ENCODE measurements at regions not wholly inside any gene's neighbourhood (a gene's known extent, or its start where the extent isn't known, plus 50 kb on each side); places are given as distances from the start of the nearest gene placed in this dataset.

DNA sequence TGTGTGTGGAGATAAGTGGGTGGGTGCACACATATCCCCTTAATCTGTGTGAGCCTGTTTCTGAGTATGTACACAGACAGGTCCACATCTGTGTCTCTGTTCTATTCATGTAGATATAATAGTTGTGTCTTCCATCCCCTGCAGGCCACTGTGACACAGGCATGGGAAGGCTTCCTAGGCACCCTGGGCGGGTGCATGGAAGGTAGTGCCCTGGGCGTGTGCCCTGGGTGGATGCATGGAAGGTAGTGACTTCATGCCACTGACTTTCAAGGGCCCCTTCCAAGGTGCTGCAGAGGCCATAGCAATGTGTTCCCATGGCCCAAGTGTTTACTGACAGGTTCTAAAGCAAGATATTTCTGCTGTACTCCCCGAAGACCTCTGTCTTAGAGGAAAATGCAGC is 462.5 kb upstream of the HS6ST1 start (continued):
- TF ChIP-seq ZNF232 (CRISPR knock-in tag; IDR thresholded peaks at IDR 0.05) (no peak), HMGA2 (CRISPR knock-in tag; IDR thresholded peaks at IDR 0.05) (no peak), NFE2L1 (CRISPR knock-in tag; IDR thresholded peaks at IDR 0.05) (no peak), EMX1 (CRISPR knock-in tag; IDR thresholded peaks at IDR 0.05) (no peak), CREB1 (CRISPR knock-in tag; IDR thresholded peaks at IDR 0.05) (no peak)
- TF ChIP-seq, protein P1, sequence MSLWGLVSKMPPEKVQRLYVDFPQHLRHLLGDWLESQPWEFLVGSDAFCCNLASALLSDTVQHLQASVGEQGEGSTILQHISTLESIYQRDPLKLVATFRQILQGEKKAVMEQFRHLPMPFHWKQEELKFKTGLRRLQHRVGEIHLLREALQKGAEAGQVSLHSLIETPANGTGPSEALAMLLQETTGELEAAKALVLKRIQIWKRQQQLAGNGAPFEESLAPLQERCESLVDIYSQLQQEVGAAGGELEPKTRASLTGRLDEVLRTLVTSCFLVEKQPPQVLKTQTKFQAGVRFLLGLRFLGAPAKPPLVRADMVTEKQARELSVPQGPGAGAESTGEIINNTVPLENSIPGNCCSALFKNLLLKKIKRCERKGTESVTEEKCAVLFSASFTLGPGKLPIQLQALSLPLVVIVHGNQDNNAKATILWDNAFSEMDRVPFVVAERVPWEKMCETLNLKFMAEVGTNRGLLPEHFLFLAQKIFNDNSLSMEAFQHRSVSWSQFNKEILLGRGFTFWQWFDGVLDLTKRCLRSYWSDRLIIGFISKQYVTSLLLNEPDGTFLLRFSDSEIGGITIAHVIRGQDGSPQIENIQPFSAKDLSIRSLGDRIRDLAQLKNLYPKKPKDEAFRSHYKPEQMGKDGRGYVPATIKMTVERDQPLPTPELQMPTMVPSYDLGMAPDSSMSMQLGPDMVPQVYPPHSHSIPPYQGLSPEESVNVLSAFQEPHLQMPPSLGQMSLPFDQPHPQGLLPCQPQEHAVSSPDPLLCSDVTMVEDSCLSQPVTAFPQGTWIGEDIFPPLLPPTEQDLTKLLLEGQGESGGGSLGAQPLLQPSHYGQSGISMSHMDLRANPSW (CRISPR knock-in tag; conservative IDR thresholded peaks at IDR 0.05; ENCODE audit: low read depth): no peak
- TF ChIP-seq, protein P2, sequence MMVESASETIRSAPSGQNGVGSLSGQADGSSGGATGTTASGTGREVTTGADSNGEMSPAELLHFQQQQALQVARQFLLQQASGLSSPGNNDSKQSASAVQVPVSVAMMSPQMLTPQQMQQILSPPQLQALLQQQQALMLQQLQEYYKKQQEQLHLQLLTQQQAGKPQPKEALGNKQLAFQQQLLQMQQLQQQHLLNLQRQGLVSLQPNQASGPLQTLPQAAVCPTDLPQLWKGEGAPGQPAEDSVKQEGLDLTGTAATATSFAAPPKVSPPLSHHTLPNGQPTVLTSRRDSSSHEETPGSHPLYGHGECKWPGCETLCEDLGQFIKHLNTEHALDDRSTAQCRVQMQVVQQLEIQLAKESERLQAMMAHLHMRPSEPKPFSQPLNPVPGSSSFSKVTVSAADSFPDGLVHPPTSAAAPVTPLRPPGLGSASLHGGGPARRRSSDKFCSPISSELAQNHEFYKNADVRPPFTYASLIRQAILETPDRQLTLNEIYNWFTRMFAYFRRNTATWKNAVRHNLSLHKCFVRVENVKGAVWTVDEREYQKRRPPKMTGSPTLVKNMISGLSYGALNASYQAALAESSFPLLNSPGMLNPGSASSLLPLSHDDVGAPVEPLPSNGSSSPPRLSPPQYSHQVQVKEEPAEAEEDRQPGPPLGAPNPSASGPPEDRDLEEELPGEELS (CRISPR knock-in tag; IDR thresholded peaks at IDR 0.05): no peak
- TF ChIP-seq, protein P3, sequence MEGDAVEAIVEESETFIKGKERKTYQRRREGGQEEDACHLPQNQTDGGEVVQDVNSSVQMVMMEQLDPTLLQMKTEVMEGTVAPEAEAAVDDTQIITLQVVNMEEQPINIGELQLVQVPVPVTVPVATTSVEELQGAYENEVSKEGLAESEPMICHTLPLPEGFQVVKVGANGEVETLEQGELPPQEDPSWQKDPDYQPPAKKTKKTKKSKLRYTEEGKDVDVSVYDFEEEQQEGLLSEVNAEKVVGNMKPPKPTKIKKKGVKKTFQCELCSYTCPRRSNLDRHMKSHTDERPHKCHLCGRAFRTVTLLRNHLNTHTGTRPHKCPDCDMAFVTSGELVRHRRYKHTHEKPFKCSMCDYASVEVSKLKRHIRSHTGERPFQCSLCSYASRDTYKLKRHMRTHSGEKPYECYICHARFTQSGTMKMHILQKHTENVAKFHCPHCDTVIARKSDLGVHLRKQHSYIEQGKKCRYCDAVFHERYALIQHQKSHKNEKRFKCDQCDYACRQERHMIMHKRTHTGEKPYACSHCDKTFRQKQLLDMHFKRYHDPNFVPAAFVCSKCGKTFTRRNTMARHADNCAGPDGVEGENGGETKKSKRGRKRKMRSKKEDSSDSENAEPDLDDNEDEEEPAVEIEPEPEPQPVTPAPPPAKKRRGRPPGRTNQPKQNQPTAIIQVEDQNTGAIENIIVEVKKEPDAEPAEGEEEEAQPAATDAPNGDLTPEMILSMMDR (IDR thresholded peaks at IDR 0.05): no peak
- TF ChIP-seq, protein P4, sequence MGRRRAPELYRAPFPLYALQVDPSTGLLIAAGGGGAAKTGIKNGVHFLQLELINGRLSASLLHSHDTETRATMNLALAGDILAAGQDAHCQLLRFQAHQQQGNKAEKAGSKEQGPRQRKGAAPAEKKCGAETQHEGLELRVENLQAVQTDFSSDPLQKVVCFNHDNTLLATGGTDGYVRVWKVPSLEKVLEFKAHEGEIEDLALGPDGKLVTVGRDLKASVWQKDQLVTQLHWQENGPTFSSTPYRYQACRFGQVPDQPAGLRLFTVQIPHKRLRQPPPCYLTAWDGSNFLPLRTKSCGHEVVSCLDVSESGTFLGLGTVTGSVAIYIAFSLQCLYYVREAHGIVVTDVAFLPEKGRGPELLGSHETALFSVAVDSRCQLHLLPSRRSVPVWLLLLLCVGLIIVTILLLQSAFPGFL (CRISPR knock-in tag; IDR thresholded peaks at IDR 0.05; ENCODE audit: borderline replicate concordance): no peak

DNA sequence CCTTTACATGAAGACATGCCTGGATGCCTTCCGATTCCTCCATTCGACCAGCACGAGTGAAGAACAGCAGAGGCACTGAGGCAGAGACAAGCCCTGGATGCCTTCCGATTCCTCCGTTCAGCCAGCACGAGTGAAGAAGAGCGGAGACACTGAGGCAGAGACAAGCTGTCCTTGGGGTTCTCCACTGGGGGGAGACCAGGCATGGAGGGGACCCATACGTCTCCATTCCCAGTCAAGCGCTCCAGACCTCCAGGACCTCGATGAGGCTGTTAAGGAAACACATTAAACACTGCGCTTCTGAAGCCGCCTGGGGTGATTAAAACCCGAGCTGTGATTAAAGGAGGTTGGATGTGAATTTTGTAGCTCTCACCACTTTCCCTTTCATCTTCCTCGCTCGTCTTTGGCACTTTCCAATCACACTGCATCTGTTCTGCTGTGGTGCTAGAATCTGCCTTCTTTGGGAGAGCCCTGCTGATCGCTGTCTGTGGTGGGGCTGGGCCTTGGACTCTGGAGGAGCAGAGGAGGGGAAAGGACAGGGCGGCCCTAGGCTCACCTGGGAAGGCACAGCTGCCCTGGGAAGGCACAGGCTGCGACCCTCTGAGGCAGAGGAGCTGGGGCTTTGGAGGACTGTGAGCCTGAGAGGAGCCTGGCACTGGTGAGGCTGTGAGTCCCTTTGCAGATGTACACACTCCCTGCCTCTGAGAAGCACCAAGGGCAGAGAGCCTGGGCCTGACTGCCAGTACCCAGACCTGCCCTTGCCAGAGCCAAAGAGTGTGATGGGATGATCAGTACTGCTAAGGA is 463.1 kb upstream of the HS6ST1 start:
- ChIA-PET CTCF (interaction anchor here (1.0 kb wide), 1 partner anchor 45 kb away, joined by 3 read pairs; no protein-coding TSS in a partner anchor), POLR2A (no interaction called here)
- Mint-ChIP-seq H3K9me3 (peaks cover 8% of the 10 kb centered on the region), H3K27me3 (ENCODE audit: low read depth) (no peaks in the 10 kb centered on the region), H3K36me3 (no peaks in the 10 kb centered on the region), H3K4me3 (no peak overlapping the region), H3K27ac (no peak overlapping the region; the same call in 1 of the 2 replicates), H3K4me1 (peaks cover 7% of the 10 kb centered on the region)
- ATAC-seq: no peak
- no peak for DNase-seq (ENCODE audit: low spot score)
- TF ChIP-seq, protein P5, sequence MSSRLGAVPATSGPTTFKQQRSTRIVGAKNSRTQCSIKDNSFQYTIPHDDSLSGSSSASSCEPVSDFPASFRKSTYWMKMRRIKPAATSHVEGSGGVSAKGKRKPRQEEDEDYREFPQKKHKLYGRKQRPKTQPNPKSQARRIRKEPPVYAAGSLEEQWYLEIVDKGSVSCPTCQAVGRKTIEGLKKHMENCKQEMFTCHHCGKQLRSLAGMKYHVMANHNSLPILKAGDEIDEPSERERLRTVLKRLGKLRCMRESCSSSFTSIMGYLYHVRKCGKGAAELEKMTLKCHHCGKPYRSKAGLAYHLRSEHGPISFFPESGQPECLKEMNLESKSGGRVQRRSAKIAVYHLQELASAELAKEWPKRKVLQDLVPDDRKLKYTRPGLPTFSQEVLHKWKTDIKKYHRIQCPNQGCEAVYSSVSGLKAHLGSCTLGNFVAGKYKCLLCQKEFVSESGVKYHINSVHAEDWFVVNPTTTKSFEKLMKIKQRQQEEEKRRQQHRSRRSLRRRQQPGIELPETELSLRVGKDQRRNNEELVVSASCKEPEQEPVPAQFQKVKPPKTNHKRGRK (CRISPR knock-in tag; IDR thresholded peaks at IDR 0.05; ENCODE audit: borderline replicate concordance): no peak
- TF ChIP-seq RELA (CRISPR knock-in tag; IDR thresholded peaks at IDR 0.05; ENCODE audit: borderline replicate concordance) (no peak), SMAD4 (CRISPR knock-in tag; IDR thresholded peaks at IDR 0.05) (no peak), GABPB1 (CRISPR knock-in tag; IDR thresholded peaks at IDR 0.05) (no peak), SOX15 (CRISPR knock-in tag; IDR thresholded peaks at IDR 0.05) (no peak), CREM (CRISPR knock-in tag; IDR thresholded peaks at IDR 0.05) (no peak), ZNF396 (CRISPR knock-in tag; IDR thresholded peaks at IDR 0.05; ENCODE audit: borderline replicate concordance) (no peak), MYBL2 (CRISPR knock-in tag; IDR thresholded peaks at IDR 0.05) (no peak), ZNF317 (CRISPR knock-in tag; IDR thresholded peaks at IDR 0.05; ENCODE audit: borderline replicate concordance, low read depth) (no peak), JAZF1 (CRISPR knock-in tag; IDR thresholded peaks at IDR 0.05) (no peak)
- TF ChIP-seq, protein P6, sequence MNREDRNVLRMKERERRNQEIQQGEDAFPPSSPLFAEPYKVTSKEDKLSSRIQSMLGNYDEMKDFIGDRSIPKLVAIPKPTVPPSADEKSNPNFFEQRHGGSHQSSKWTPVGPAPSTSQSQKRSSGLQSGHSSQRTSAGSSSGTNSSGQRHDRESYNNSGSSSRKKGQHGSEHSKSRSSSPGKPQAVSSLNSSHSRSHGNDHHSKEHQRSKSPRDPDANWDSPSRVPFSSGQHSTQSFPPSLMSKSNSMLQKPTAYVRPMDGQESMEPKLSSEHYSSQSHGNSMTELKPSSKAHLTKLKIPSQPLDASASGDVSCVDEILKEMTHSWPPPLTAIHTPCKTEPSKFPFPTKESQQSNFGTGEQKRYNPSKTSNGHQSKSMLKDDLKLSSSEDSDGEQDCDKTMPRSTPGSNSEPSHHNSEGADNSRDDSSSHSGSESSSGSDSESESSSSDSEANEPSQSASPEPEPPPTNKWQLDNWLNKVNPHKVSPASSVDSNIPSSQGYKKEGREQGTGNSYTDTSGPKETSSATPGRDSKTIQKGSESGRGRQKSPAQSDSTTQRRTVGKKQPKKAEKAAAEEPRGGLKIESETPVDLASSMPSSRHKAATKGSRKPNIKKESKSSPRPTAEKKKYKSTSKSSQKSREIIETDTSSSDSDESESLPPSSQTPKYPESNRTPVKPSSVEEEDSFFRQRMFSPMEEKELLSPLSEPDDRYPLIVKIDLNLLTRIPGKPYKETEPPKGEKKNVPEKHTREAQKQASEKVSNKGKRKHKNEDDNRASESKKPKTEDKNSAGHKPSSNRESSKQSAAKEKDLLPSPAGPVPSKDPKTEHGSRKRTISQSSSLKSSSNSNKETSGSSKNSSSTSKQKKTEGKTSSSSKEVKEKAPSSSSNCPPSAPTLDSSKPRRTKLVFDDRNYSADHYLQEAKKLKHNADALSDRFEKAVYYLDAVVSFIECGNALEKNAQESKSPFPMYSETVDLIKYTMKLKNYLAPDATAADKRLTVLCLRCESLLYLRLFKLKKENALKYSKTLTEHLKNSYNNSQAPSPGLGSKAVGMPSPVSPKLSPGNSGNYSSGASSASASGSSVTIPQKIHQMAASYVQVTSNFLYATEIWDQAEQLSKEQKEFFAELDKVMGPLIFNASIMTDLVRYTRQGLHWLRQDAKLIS (CRISPR knock-in tag; IDR thresholded peaks at IDR 0.05; ENCODE audit: borderline replicate concordance): no peak
- TF ChIP-seq, protein P7, sequence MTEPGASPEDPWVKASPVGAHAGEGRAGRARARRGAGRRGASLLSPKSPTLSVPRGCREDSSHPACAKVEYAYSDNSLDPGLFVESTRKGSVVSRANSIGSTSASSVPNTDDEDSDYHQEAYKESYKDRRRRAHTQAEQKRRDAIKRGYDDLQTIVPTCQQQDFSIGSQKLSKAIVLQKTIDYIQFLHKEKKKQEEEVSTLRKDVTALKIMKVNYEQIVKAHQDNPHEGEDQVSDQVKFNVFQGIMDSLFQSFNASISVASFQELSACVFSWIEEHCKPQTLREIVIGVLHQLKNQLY (CRISPR knock-in tag; IDR thresholded peaks at IDR 0.05): no peak
- TF ChIP-seq, protein P8, sequence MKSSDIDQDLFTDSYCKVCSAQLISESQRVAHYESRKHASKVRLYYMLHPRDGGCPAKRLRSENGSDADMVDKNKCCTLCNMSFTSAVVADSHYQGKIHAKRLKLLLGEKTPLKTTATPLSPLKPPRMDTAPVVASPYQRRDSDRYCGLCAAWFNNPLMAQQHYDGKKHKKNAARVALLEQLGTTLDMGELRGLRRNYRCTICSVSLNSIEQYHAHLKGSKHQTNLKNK (CRISPR knock-in tag; IDR thresholded peaks at IDR 0.05): no peak
